PC-3 (cell line): ENCODE measurements at regions not wholly inside any gene's neighbourhood (a gene's known extent, or its start where the extent isn't known, plus 50 kb on each side); places are given as distances from the start of the nearest gene placed in this dataset.

Experiments
- ATAC-seq: fragments of 200-7000 bp; cut with Tn5 transposase; 2 replicates; pipeline ENCODE4 v1.9.1; 2020; ENCODE audit warnings: mild to moderate bottlenecking, moderate library complexity
- BruUV-seq: library from RNA; stranded (reverse); fragments of 400-500 nt; replicated peaks from 2 replicates; lab custom pipeline; 2021; lab: Mats Ljungman, UMichigan
- CTCF ChIA-PET: fragments of 300-600 bp; sonication (Branson Sonifier 250); formaldehyde crosslinking; loops from one replicate; lab custom pipeline; 2022; ENCODE audit warnings: antibody characterized with exemption; lab: Charles Lee
- POLR2A ChIA-PET: fragments of 300-600 bp; sonication (Branson Sonifier 250); formaldehyde crosslinking; loops from one replicate; lab custom pipeline; 2022; ENCODE audit warnings: antibody characterized with exemption; ENCODE audit not compliant: unreplicated experiment; lab: Charles Lee
- DNase-seq: peaks from one replicate; pipeline ENCODE4 v3.0.0-alpha.2; 2015
- H2AFZ ChIP-seq: fragments of 300-600 bp; sonication (generic); 2 replicates; pipeline ENCODE4 v1.6.0; 2016; ENCODE audit warnings: antibody characterized with exemption, low read length
- H3F3A ChIP-seq: fragments of 300-600 bp; sonication (generic); one replicate; pipeline ENCODE4 v1.6.0; 2017; ENCODE audit warnings: antibody characterized with exemption, low read length, control low read depth, mild to moderate bottlenecking; ENCODE audit not compliant: unreplicated experiment
- H3K27ac ChIP-seq: fragments of 300-600 bp; sonication (generic); 2 replicates; pipeline ENCODE4 v1.5.1; 2016; ENCODE audit warnings: mild to moderate bottlenecking, low read length
- H3K27me3 ChIP-seq: fragments of 300-600 bp; sonication (generic); 2 replicates; pipeline ENCODE4 v1.6.1; 2016; ENCODE audit warnings: low read length, mixed read lengths
- H3K36me3 ChIP-seq: fragments of 300-600 bp; sonication (generic); 2 replicates; pipeline ENCODE4 v1.6.1; 2016; ENCODE audit warnings: low read depth, mixed run types, low read length, mixed read lengths
- H3K4me1 ChIP-seq: fragments of 300-600 bp; sonication (generic); 2 replicates; pipeline ENCODE4 v1.5.1; 2016; ENCODE audit warnings: low read length; ENCODE audit not compliant: insufficient read depth
- H3K4me2 ChIP-seq: fragments of 300-600 bp; sonication (generic); 2 replicates; pipeline ENCODE4 v1.6.0; 2016; ENCODE audit warnings: low read length
- H3K4me3 ChIP-seq: fragments of 300-600 bp; sonication (generic); 2 replicates; pipeline ENCODE4 v1.5.1; 2016; ENCODE audit warnings: mild to moderate bottlenecking, low read length, mixed read lengths
- H3K79me2 ChIP-seq: fragments of 300-600 bp; sonication (generic); 2 replicates; pipeline ENCODE4 v1.6.1; 2017; ENCODE audit warnings: low read length, mixed read lengths
- H3K9ac ChIP-seq: fragments of 300-600 bp; sonication (generic); 2 replicates; pipeline ENCODE4 v1.6.0; 2016; ENCODE audit warnings: mild to moderate bottlenecking, low read length
- H3K9me2 ChIP-seq: fragments of 300-600 bp; sonication (generic); replicated peaks from 2 replicates; pipeline ENCODE4 v1.6.1; 2016; ENCODE audit warnings: mixed run types, low read length, mixed read lengths
- H3K9me3 ChIP-seq: fragments of 300-600 bp; sonication (generic); 2 replicates; pipeline ENCODE4 v1.6.1; 2016; ENCODE audit warnings: low read length, mixed read lengths
- H4K20me1 ChIP-seq: fragments of 300-600 bp; sonication (generic); 2 replicates; pipeline ENCODE4 v1.6.1; 2016; ENCODE audit warnings: low read length, mixed read lengths
- EZH2 ChIP-seq: fragments of 300-600 bp; sonication (generic); IDR thresholded peaks from one replicate; pipeline ENCODE4 v1.6.1; 2017; ENCODE audit warnings: antibody characterized with exemption, mild to moderate bottlenecking, low read length; ENCODE audit not compliant: unreplicated experiment
- EZH2phosphoT487 ChIP-seq: fragments of 300-600 bp; sonication (generic); IDR thresholded peaks from 2 replicates; pipeline ENCODE4 v1.6.1; 2018; ENCODE audit warnings: mild to moderate bottlenecking, antibody characterized with exemption, low read length, borderline replicate concordance
- intact Hi-C: fragments of 100-400 bp; cut with micrococcal nuclease; formaldehyde crosslinking; loops from 2 replicates; pipeline ENCODE4 v1.9.0; 2023
- TF ChIP-seq, protein P1 (sequence below): fragments of 300-600 bp; sonication (generic); conservative IDR thresholded peaks from 2 replicates; pipeline ENCODE4 v1.5.1; 2017; ENCODE audit warnings: antibody characterized with exemption, low read depth, mild to moderate bottlenecking, low read length

DNA sequence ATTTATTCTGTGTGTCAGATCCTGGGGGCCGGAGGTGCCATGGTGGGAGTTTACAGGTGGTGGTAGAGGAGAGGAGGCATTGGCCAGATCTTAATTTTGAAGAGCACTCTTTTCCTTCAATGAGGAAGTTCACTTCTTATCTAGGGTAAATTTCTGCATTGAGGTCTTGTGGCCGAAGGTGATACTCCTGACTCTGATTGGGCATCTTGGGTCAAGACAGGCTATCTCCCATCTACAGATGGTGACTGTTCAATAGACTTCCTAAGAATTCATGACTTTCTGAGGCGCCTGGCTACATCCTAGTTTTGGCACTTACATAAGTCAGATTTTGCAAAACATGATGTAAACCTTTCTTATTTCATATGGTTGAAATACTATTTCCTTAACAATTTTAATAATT, 135.2 kb downstream of the SUCLA2 start:
- ChIA-PET POLR2A (interaction anchor here (0.6 kb wide), 1 partner anchor 1398 kb away, joined by 3 read pairs; no protein-coding TSS in a partner anchor), CTCF (no interaction called here)
- Histone ChIP-seq H3K9me3 (no peaks in the 10 kb centered on the region), H3K4me1 (no peaks in the 10 kb centered on the region), H3K9ac (no peak overlapping the region), H3K36me3 (no peaks in the 10 kb centered on the region), H3K79me2 (no peaks in the 10 kb centered on the region), H3F3A (no peaks in the 10 kb centered on the region), H3K9me2 (no peaks in the 10 kb centered on the region), H4K20me1 (no peaks in the 10 kb centered on the region), H3K27me3 (no peaks in the 10 kb centered on the region), H3K27ac (no peak overlapping the region), H3K4me2 (no peak overlapping the region), H2AFZ (no peak overlapping the region), H3K4me3 (no peak overlapping the region)
- DNase-seq = no peak
- intact Hi-C loops = no loop called here
- TF ChIP-seq, protein P1, sequence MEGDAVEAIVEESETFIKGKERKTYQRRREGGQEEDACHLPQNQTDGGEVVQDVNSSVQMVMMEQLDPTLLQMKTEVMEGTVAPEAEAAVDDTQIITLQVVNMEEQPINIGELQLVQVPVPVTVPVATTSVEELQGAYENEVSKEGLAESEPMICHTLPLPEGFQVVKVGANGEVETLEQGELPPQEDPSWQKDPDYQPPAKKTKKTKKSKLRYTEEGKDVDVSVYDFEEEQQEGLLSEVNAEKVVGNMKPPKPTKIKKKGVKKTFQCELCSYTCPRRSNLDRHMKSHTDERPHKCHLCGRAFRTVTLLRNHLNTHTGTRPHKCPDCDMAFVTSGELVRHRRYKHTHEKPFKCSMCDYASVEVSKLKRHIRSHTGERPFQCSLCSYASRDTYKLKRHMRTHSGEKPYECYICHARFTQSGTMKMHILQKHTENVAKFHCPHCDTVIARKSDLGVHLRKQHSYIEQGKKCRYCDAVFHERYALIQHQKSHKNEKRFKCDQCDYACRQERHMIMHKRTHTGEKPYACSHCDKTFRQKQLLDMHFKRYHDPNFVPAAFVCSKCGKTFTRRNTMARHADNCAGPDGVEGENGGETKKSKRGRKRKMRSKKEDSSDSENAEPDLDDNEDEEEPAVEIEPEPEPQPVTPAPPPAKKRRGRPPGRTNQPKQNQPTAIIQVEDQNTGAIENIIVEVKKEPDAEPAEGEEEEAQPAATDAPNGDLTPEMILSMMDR = no peak
- no peak for TF ChIP-seq EZH2phosphoT487
- TF ChIP-seq EZH2 = no peak
- BruUV-seq = no TSS peak
- ATAC-seq = no peak

DNA sequence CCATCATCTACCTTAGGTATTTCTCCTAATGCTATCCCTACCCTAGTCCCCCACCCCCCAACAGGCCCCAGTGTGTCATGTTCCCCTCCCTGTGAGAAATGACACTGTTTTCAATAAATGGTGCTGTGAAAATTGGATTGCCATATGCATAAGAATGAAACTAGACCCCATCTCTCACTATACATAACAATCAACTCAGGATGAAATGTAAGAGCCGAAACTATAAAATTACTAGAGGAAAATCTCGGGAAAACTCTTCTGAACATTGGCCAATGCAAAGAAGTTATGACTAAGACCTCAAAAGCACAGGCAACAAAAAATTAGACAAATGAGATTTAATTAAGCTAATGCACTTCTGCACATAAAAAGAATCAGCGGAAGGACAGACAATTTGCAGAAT, 138.2 kb downstream of the SUCLA2 start:
- no peak overlapping the region for H3K4me3 ChIP-seq
- TF ChIP-seq, protein P1 = no peak
- TF ChIP-seq EZH2 (no peak), EZH2phosphoT487 (no peak)
- H3K9me3 ChIP-seq = no peaks in the 10 kb centered on the region
- ATAC-seq = no peak
- ChIA-PET POLR2A (no interaction called here), CTCF (no interaction called here)
- DNase-seq = no peak
- no peak overlapping the region for H2AFZ ChIP-seq
- no peak overlapping the region for H3K4me2 ChIP-seq
- no peaks in the 10 kb centered on the region for H4K20me1 ChIP-seq
- H3K9ac ChIP-seq = no peak overlapping the region
- H3K79me2 ChIP-seq = no peaks in the 10 kb centered on the region
- intact Hi-C loops = no loop called here
- no peaks in the 10 kb centered on the region for H3K36me3 ChIP-seq
- no peak overlapping the region for H3K27ac ChIP-seq
- H3K27me3 ChIP-seq = no peaks in the 10 kb centered on the region
- BruUV-seq = no TSS peak
- H3K4me1 ChIP-seq = no peaks in the 10 kb centered on the region; the same call in 1 of the 2 replicates
- no peaks in the 10 kb centered on the region for H3K9me2 ChIP-seq
- no peaks in the 10 kb centered on the region for H3F3A ChIP-seq

DNA sequence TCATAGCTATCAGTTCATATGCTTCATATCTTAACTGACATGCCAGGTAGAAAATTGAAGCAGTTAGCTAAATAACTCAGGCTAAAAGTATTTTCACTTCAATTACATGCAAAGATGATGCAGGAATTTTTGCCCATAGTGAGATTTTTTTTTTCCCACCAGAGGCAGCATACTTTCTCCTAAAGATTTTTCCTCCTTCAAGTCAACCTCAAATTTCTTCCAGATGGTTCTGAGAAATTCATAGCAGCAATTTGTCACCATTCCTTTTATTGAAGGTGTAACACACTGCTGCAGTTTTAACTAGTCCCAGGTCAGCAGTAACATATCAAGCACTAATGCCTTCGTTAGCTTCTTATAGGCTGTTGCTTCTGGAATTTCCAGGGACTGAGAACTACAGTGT, 141.9 kb downstream of the SUCLA2 start:
- Histone ChIP-seq H3K79me2 (no peaks in the 10 kb centered on the region), H3K4me2 (no peak overlapping the region), H3K9ac (no peak overlapping the region), H3K4me1 (no peaks in the 10 kb centered on the region; the same call in 1 of the 2 replicates), H3K27me3 (no peaks in the 10 kb centered on the region), H3F3A (no peaks in the 10 kb centered on the region), H3K36me3 (no peaks in the 10 kb centered on the region), H4K20me1 (no peaks in the 10 kb centered on the region), H3K9me2 (no peaks in the 10 kb centered on the region), H2AFZ (no peak overlapping the region), H3K27ac (no peak overlapping the region), H3K4me3 (no peak overlapping the region), H3K9me3 (no peaks in the 10 kb centered on the region)
- intact Hi-C loops = no loop called here
- no peak for TF ChIP-seq EZH2
- no peak for TF ChIP-seq EZH2phosphoT487
- TF ChIP-seq, protein P1 = no peak
- POLR2A ChIA-PET = interaction anchor here (0.6 kb wide), 1 partner anchor 45 kb away, joined by 4 read pairs; no protein-coding TSS in a partner anchor
- no TSS peak for BruUV-seq
- ATAC-seq (no peak), DNase-seq (no peak)
- CTCF ChIA-PET = no interaction called here
